HL-60/S4 treated with retinoic acid at 250 ng/mL for 4 days and 3 days (cell line): ENCODE measurements at regions not wholly inside any gene's neighbourhood (a gene's known extent, or its start where the extent isn't known, plus 50 kb on each side); places are given as distances from the start of the nearest gene placed in this dataset.

Source experiments
- in situ Hi-C: fragments of 300-500 bp; cut with MboI; formaldehyde crosslinking; loops from 2 replicates; pipeline ENCODE4 v1.7.0; 2022; ENCODE audit warnings: low sequenced_read_pairs

DNA sequence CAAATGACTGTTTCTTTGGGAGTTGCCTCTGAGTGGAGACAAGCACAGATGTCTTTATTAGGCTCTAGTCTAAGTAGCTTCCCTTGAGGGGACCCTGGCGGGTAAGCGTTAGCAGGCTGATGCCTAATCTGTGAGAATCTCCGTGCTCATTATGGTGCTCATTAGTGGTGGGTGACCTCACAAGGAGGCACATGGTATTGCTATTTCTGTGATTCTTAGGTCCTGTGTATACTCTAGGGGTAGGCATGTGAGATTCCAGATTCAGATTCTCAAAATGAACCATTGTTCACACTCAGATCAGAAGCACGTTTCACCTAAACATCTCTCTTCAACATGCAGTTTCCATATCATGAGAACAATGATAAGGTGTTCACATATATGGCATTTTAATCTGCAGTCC, 809.7 kb downstream of the NR2F2 start:
- in situ Hi-C loops, result no loop called here

DNA sequence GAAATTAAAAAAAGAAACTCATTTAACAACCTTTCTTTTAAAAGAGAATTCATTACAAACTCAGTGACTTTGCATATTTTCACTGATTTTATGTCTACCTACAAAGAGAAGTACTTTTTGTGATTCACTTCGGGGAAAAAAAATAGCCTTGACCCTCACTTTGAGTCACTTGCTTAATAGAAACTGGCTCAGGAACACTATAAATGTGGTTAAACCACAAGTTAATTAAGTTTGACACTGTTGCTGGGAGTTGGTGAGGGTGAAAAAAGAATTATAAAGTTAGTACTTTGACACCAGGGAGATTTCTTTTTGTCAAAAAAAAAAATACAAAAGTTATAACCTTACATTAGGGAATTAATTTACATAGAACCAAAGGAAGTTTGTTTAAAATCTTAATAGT, 810.9 kb downstream of the NR2F2 start:
- in situ Hi-C loops, result no loop called here

DNA sequence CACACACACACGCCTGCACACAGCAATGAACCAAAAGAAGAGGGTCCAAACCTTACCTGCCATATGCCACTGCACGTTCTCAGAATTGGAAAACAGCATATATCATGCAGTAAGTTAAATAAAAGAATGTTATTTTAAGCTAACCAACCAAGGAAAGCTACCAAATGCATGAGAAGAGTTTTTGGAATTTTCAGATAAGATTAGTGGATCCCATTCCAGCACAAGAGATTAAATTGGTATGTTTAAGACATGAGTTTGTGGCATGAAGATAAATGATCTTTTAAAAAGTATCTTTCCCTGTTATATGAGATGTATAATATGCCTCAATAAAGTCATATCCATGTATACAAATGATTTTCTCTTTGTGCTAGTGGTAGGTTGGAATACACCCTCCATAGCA, 811.4 kb downstream of the NR2F2 start:
- in situ Hi-C loops, result no loop called here

DNA sequence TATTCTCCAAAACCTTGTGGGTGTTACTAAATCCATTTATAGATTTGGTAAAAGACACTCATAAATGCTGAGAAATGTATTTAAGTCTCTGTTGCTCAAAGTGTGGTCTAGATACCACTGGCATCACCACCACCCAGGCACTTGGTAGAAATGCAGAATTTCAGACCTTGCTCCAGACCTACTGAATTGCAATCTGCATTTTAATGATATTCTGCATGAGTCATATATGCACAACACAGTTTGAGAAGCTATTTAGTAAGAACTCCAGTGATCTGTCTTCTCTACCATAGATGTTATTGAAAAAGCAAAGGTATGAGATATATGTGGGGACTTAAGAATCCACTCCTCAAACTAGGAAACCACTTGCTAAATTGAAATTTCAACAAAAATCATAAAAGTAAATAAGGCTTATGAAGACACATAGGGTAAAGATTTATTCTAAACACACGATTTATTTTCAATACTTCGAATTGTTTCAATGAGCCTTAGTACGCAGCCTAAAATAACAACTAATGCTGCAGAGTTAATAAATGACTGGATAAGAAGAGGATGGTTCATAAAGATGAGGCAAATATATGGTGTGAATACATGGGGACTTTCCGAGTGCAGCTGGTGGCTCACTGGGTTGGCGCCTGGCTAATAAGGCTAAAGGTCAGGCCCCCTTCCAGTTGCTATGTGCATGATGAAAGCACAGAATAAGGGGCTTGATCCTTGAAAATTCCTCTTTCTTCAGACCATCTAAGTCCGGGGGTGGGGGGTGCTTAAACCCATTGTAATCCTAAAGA, 813.3 kb downstream of the NR2F2 start:
- in situ Hi-C loops, result no loop called here

DNA sequence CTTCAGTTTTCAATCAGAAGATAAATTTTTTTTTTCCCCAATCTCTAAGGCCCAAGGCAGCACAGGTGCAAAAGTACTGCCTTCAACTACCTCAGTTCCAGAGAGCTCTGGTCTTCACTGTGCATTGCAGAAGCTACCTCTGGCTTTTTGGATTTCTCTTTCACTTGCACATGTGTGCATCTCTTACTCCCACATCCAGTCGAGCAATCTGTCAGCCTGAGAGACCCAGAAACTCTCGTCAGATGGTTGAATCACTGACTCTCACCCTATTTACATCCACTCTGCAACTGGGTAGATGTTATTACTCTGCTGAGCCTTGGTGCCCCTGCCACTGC, 813.8 kb downstream of the NR2F2 start:
- in situ Hi-C loops, result no loop called here

DNA sequence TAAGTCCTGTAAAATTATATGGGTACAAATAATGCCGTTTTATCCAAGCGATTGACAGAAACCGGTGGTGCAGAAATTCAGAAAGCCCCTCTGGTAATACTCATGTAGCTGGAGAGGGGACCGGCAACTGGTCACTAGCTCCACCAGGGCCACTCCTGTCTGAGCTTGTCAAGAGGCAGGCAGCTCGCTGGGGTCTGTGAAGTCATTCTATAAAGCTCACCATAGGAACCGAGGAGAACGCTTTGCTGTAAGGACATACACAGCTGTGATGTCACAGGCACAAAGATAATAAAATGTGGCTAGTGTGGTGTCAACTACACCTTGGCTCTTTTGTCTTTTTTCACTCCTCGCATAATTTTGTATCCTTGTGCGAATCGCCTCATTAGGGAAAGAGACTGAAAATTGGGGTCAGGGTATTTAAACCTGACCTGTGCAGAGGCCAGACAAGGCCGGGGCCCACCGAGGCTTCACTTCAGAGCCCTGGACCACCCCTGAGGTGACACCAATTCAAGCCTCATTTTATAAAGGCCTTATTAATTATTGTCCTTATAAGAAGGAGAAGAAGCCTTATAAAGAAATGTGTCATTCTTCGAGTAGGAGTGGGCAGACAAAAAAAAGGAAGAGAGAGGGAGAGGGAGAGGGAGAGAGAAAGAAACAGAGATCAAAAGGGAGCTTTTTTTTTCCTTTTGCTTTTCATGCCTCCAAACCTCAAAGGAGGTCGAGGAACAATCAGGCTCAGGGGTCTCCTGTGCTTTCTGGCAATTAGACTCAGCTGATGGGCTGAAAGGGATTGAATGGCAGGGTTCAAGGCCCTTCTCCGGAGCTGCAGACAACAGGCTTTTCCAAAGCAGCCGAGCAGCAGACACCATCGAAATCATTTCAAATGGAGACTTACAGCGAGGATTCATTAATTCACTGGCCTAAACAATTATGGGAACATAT, 813.3 kb upstream of the ARRDC4 start:
- in situ Hi-C loops, result no loop called here

DNA sequence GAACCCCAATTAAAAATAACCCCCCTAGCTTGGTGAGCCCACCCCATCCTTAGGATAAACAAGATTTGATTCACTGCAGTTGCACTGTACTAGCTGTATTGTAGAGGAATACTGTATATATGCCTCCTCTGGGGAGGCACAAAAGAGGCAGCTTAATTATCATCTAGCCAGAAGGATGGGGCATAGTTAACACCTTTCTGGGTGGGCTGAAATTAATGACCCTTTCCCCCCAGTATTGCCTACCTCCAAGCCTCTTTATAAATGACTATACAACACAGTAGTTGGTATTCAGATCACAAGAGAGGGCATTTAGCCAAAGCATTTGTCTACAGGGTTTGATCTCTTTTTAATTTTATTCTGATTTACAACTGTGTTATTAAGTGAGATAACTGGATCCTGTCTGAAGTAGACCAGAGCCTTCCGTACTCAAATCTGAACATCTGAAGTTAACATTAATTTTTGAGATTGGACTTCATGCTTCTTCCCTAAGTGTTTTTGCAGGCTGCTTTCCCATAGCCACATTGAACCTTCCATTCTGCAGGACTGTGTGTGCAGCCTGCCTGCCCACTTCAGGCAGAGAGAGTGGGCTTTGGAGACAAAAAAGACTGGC, 807.0 kb upstream of the ARRDC4 start:
- in situ Hi-C loops, result no loop called here

DNA sequence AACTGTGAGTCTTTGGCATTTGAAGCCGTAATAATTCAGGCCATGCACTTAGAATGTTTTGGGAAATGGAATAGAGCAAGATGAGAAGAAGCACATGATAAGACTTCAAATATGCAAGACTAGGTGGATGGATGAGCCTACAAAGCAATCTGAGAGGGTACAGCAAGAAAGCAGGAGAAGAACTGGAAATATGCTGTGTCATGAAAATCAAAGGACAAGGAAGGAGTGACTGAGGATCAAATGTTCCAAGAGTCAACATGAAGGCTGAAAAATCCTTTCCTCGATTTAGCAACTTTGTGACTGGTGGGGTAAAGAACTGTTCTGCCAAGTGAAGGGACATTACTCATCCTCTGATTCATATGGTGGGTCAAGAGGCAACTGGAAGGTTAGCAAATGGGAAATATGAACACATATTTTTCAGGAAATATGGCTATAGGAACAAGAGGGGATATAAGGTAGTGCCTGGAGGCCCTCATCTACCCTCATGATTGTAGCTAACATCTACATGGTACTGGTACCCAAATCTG, 803.7 kb upstream of the ARRDC4 start:
- in situ Hi-C loops, result no loop called here

DNA sequence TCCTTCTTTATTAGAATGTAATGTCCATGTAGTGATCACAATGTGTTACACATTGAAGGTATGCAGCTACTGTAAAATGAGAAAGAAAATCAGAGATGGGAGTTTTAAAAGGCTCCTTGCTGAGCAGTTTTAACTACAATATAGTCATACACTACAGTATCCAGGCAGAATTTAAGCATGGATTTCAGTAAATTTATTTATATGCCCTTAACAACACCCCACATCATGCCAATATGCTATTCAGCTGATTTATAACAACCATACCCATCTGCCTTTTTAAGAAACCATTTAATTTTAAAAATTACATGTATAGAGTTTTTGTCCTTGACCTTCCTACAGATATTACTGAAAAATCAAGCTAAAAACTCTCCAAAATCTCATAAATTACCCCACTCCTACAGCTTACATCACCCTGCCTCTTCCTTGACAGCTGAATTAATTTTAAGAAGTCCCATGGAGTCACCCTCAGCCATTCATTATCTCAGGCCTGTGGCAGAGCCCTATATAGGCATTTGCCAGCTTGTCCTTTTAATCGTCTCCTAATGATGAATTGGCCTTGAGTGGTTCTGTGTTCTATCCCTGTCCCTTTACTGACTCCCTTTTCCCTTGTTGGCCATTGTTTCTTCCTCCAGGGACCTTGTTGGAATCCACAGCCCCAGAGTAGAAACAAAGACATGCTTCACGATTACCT, 797.6 kb upstream of the ARRDC4 start:
- in situ Hi-C loops, result no loop called here

DNA sequence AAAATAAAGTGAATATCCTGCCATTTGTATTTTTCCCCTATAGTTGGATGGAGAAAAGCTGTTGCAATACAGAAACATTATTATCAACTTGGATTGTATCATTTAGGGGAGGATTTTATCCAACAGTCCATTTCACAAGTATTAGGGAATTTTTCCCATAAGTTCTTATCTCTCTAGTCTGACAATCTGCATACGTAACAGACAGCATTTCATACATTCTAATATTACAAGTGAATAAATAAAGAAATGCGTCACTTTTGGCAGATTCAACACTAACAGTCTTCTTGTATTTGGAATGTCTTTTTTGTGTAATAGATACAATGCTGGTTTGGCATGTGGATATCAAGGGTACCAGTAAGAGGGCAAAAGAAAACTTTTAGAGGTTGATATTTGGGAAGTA, 795.3 kb upstream of the ARRDC4 start:
- in situ Hi-C loops, result no loop called here

DNA sequence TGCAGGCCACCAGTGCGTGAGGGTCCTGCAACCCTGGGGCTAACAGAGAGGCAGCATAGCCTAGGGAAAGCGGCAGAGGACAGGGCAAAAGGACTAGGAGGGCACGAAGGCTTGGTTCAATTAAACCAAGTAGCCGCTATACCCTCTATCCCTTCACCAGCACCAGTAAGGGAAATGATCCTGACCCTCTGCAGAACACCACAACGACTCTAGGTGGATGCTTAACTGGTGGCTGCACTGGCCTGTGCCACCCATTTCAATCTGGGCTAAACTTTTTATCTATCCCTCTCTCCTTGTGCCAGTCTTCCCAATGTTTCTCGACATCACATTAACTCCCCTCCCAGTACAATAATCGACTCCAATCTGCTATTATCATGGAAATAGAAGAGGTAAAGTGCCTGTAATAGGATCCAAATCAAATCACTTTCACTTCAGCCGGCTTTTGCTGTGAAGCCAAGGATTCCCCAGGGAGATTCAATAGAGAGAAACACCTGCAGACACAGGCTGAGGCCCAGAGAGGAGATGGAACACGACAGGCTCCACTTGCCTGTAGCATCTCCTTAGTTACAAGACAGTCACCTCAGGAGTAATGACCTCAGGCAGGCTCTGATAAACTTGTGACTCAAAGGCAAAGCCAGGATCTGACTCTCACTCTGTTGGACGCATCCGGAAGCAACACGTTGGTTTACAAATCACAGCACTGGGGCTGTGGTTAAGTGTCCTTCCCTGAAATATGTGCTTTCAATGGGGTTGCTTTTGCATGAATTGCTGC, 791.6 kb upstream of the ARRDC4 start:
- in situ Hi-C loops, result no loop called here

DNA sequence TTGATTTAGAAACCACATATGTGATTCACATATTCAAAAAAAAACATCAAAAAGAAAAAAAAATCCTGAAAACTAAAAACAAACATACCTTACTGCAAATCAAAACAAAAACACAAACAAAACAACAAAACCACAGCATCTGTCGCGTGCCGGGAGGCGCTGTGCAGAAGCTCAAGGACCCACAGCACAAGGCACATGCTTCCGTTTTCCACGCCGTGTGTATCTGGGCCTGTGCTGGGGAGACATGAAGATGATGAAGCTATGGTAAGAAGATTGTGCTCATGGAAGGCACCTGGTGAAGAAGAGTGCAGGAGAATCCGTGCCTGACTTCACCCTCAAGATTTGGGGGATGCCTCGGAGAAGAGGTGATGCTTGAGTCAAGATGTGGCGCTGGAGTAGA, 788.9 kb upstream of the ARRDC4 start:
- in situ Hi-C loops, result no loop called here

DNA sequence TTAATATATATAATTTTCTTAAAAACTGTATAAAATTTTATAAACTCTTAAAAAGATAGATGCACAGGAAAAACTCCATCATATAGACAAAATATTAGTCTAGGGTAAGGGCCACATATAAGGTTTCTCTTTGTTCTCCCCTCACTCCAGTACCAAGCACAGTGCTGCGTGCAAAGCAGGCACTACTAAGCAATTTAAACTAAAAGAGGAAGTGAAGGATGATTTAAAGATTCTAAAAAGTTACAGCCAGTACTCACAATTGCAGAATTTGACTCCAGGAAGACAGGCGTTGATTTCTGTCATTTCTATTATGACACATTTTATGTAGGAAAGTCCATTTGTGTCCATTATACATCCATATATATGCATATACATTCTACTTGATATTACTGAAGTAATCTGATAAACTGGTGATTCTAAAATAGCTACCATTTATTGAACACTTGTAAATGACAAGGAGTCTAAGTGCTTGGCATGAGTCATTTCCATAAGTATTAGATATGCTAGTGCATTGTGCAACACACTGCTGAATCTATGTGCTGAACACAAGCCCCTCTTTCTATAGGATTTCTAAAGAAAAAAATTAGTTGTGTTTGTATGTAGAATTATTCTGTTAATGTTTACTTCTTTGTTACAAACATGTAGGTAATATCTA, 785.5 kb upstream of the ARRDC4 start:
- in situ Hi-C loops, result no loop called here

DNA sequence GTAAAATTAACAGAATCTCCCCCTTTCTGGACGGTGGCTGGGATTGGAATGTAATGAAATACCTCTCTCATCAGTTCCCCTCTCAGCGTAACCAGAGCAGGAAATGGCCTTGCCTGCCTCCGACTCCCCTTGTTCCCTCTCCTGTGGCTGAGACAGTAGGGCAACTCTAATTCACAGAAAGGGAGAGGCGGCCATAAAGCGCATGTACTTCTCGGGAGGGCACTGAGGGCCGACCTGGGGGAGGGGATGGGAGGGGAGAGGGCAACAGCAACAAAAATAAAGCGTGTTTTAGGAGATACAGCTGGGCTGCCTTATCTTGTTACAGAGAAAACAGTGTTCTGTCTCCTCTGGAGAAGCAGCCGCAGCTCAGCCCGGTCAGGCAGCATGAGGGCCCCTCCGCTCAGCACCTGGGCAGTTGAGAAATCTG, 783.3 kb upstream of the ARRDC4 start:
- in situ Hi-C loops, result no loop called here

DNA sequence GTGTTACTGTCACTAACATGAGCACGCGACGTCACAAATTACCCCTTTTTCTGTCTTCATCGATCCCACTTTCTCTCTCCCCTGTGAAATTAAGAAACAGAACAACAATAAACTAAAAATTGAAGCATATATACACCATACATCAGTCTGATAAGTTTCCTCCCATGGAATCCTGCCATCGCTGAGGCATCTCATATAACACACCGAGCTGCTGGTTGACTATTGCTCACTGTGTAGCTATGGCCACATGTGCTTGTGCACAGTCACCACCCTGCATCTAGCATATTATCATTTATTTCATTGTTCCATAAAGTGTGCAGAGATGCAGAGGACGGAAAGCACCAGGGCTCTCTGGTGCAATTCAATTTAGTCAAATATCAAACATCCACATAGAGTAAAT, 777.9 kb upstream of the ARRDC4 start:
- in situ Hi-C loops, result no loop called here

DNA sequence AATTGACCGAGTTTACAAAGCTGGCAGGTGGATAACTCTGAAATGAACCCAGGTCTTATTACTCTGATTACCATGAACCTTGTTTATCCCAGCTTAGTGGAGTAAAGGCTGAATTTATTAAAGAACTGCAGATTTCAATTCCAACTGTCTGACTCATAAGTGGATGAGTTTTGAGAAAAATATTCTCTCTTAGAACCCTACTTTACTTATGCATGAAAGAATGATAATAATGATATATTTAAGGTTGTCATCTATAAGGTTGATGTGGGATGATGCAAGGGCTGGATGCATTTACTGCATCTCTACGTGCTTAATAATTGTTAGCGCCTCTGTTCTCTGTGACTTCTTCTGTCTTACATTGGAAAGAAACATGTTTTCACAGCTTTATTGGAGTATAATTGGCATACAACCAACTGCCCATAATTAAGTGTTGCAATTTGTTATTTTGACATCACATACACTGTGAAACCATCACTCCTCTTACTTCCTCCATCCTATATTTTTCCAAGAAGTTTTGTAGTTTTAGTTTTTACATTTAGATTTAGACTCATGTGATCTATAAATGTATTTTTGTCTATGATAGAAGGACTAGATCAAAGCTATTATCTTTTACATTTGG, 771.2 kb upstream of the ARRDC4 start:
- in situ Hi-C loops, result no loop called here

DNA sequence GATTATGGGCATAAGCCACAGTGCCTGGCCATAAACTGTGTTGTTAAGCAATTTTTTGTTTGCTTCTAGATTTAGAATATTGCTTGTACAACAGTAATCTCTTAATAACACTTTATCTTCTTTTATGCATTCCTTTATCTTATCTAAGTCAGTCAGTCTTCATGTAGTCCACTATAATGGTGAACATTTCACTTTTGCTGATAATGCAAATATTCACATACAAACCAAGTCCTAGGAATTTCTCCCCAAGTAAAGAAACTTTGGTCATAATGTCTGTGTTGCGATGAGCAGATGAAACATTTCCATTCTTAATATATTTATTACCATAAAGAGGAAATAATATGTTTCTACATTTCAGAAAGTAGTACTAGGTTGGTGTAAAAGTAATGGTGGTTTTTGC, 765.8 kb upstream of the ARRDC4 start:
- in situ Hi-C loops, result no loop called here

DNA sequence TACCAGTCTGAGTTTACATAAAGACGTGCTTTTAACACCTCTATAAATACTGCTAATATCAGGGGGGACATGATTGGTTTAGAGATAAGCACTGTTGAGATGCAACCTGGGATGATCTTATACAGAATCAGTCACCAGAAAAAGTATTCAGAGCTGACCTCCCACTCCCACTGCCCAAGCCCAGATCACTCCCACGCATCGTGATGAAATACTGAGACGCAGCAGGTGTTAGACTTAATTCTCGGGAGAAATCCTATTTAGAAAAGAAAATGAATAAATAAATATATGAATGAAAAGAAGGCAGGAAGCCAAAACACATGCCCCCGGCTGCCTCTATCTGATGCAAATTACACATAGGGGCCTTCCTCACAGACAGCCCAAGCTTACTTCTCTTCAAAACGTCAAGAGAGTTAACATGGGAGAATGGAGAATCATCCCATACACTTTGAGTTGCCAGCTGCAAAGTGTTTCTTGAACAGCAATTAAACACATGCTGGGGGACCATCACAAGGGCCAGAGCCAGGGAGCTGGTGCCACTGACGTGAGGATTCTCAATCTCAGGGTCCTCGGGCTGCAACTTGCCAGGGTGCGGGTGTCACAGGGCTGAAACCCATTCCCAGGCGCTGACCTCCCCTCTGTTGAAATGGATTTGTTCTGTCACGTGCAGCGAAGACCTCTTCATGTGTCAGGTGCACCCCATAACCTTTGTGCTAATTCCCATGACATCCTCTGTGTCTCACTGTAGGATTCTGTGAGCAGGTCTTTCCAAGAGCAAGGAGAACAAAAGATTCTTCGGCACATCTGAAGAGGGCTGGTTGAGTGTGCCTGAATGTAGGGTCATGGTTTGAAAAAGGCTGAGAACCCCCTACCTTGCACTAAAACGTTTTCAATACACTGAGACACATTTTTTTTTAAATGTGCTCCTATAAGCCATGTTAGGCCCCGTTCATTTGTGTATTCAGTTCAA, 764.2 kb upstream of the ARRDC4 start:
- in situ Hi-C loops, result no loop called here
